NCI-H345 (cell line): ENCODE measurements at regions not wholly inside any gene's neighbourhood (a gene's known extent, or its start where the extent isn't known, plus 50 kb on each side); places are given as distances from the start of the nearest gene placed in this dataset.
A peak's percentile ranks its signal among the peaks of the same experiment; 100 is the strongest.
"Not testable (repeated sequence)": the region's sequence is repeated elsewhere in the genome, so short reads cannot be mapped to it uniquely, and the experiment has no call there.

ENCODE experiments used
- DNase-seq: peaks from one replicate; lab custom pipeline; 2025; lab: John Stamatoyannopoulos, UW

DNA sequence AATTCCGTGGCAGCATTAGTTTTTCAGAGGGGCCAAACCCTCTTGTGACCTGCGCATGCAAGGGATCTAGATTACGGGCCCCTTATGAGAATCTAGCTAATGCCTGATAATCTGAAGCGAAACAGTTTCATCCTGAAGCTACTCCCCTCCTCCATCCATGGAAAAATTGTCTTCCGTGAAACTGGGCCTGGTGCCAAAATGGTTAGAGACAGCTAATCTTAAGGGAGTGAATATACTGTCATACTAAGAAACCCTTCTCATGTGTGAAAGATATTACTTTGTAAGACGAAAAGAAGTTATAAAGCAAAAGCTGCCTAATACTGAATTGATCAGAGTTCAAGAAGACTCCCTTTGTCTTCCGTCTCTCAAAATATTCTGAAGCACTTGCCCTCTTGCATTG, 166.3 kb downstream of the DUSP10 start:
- no peak for DNase-seq

- DNase-seq, result no peak
Observed at GRCh38 chr1:221576268-221576667, 165.6 kb downstream of the DUSP10 start.

GRCh38 chr1:221583465-221583864, 158.4 kb downstream of the DUSP10 start:
- DNase-seq, result no peak

- not testable (repeated sequence) for DNase-seq
Observed at GRCh38 chr1:221587013-221587412, 154.9 kb downstream of the DUSP10 start.

GRCh38 chr1:221591250-221591649, 150.6 kb downstream of the DUSP10 start:
- DNase-seq, result not testable (repeated sequence)

DNA sequence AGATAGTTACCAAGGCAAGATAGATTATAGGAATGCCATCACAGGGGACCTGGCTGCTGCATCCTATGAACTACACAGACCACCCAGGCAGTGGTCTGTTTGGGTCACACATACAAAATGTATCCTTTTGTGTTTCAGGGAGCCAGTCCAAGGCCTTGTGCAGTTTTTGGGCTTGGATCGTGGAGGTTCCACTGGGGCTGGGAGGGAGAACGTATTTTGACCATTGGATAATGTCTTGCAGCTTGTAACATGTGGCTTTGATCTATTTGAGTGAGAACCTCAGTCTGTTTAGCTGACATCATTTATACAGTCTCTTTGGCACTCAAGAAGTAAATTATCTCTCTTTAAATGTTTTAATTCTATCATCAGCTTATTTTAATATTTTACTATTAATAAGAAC, 147.3 kb downstream of the DUSP10 start:
- no peak for DNase-seq

DNA sequence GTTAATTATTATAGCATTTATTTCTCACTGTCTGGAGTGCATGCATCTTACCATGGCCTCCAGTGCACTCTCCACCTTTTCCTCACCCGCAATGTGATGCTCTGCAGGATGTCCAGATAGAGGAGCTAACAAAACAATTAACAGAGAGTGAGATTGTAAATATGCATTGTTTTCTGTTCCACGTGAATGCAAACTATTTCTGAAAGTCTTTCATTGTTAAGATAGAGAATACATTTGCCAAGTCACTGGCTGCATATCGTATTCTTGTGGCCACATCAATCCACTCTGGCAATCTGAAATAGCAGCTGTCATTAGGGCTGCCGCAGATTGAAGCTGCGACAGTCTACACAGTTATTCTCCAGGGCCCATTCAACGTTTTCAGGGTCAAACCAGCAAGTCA, 143.8 kb downstream of the DUSP10 start:
- no peak for DNase-seq

GRCh38 chr1:221601166-221601565, 140.7 kb downstream of the DUSP10 start:
- DNase-seq, result no peak

DNA sequence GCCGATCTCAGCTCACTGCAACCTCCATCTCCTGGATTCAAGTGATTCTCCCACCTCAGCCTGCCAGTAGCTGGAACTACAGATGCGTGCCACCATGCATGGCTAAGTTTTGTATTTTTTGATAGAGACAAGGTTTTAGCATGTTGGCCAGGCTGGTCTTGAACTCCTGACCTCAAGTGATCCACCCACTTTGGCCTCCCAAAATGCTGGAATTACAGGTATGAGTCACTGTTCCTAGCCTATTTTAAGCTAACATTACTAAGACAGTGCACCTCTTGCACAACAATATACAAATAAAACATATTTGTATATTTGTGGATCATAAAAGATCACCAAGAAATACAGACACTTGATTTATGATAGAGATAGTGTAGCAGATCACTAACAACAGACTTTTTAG, 139.1 kb downstream of the DUSP10 start:
- no peak for DNase-seq

DNA sequence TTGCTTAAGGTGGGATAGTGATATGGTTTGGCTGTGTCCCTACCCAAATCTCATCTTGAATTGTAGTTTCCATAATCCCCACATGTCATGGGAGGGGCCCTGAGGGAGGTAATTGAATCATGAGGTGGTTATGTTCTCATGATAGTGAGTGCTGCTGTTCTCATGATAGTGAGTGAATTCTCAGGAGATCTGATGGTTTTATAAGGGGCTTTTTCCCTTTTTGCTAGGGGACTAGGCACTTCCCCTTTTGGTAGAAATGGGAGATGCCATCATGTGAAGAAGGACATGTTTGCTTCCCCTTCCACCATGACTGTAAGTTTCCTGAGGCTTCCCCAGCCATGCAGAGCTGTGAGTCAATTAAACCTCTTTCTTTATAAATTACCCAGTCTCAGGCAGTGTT, 137.5 kb downstream of the DUSP10 start:
- not testable (repeated sequence) for DNase-seq

- DNase-seq, result no peak
Observed at GRCh38 chr1:221604948-221605347, 136.9 kb downstream of the DUSP10 start.

DNA sequence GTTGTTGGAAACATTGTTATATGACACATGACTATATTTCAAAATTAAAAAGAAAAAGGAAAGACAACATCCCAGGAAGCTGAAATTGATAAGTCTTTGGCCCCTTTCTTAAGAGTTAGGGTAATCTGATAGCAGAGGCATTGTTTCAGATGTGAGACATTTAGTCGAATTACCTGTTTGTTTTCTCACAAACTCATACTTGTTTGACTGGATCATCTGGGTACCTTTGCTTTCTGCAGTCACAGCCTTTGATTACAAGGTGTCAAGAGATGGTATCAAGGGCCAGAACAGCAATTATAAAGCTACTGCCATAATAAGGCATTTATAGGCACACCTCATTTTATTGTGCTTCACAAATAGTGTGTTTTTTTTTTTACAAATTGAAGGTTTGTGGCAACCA, 136.3 kb downstream of the DUSP10 start:
- DNase-seq, result no peak

DNA sequence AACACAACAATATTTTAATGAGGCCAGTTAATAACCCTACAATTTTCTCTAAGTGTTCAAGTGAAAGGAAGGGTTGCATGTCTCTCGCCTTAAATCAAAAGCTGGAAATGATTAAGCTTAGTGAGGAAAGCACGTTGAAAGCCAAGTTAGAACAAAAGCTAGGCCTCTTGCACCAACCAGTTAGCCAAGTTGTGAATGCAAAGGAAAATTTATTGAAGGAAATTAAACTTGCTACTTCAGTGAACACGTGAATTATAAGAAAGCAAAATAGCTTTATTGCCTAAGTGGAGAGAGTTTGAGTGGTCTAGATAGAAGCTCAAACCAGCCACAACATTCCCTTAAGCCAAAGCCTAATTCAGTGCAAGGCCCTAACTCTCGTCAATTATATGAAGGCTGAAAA, 135.6 kb downstream of the DUSP10 start:
- no peak for DNase-seq

DNA sequence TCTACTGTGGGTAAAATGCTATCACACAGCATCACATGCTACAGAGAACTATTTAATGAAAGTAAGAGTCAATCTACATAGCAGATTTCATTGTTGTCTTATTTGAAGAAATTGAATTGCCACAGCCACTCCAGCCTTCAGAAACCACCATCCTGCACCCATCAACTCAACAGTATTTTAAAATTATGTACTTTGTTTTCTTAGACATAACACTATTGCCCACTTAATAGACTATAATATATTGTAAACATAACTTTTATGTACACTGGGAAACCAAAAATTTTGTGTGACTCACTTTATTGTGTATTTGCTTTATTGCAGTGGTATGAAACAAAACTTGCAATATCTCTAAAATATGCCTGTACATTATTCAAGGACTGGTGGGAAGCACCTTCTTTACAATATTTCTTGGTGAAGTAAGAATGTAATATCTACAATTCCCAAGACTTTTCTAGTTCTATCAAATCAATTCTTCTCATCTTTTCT, 133.0 kb downstream of the DUSP10 start:
- no peak for DNase-seq

DNA sequence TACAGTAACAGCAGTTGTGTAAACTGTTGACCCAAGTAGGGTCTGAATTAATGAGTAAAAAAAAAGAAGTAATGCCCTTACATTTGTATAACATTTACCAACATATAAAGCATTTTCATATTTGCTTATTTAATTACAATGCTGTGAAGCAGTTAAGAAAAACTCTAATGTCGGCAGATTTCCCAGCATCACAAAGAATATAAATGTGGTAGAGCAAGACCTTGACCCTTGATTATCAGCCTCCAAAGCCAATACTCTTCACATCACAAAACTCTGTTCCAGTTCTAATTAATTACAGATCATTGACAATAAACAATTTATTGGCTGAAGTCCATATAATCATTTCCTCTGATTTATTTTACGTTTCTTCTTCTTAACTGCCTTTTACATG, 130.2 kb downstream of the DUSP10 start:
- DNase-seq, result no peak

- DNase-seq, result peak; percentile 2
Observed at GRCh38 chr1:221612047-221612777, 129.7 kb downstream of the DUSP10 start.

DNA sequence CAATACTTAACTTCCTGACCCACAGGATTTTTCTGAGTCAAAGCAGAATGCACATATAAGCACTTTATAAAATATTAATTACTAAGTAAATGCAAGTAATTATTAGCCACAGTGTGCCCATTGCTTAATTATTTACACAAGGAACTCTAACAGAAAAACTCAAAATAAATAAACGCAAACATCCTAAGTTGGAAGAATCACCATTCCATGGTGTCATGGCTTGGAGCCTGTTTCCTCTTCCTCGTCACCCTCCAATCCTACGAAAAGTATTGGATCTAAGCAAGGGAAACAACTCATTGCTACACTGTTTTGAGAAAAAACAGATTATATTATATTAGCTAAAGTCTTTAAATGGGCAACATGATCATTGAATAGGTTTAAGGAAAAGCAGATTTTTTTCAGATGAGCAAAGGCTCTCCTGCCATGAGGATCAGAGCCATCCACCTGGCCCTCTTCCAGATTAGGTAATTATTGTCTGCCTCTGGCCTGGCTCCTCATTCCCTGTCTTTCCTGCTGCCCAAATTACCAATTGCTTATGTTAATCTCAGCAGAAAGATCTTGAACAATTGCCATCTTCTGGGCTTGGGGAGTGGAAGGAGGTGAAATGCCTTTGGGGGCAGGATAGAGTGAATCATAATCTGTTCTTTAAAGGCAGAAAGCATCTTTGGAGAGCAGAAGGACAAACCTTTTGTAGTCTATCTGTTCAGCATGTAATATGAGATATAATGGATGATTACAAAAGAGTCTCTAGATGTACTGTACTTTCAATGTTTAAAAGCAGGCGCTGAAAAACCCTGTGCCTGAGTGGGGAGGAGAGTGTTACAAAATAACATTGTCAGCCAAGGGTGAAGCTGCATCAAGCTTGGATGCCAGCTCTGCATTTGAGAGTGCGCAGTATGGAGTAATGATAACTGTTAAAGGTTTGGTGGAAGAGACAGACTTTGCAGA, 121.2 kb downstream of the DUSP10 start:
- peak; percentile 43 for DNase-seq

- no peak for DNase-seq
Observed at GRCh38 chr1:221621683-221622082, 120.2 kb downstream of the DUSP10 start.

- no peak for DNase-seq
Observed at GRCh38 chr1:221622389-221622788, 119.5 kb downstream of the DUSP10 start.

- no peak for DNase-seq
Observed at GRCh38 chr1:221625026-221625425, 116.9 kb downstream of the DUSP10 start.

- no peak for DNase-seq
Observed at GRCh38 chr1:221626041-221626440, 115.8 kb downstream of the DUSP10 start.

- DNase-seq, result no peak
Observed at GRCh38 chr1:221630236-221630635, 111.7 kb downstream of the DUSP10 start.

GRCh38 chr1:221631556-221631955, 110.3 kb downstream of the DUSP10 start:
- no peak for DNase-seq
